MM.1S (cell line): ENCODE measurements at regions not wholly inside any gene's neighbourhood (a gene's known extent, or its start where the extent isn't known, plus 50 kb on each side); places are given as distances from the start of the nearest gene placed in this dataset.

ENCODE experiments used
- DNase-seq: peaks from one replicate; pipeline ENCODE4 v3.0.0-alpha.2; 2015
- H2AFZ ChIP-seq: fragments of 300-600 bp; sonication (generic); 2 replicates; pipeline ENCODE4 v1.6.0; 2016; ENCODE audit warnings: antibody characterized with exemption, low read length
- H3F3A ChIP-seq: fragments of 300-600 bp; sonication (generic); 2 replicates; pipeline ENCODE4 v1.6.1; 2016; ENCODE audit warnings: mild to moderate bottlenecking, antibody characterized with exemption, low read length, moderate library complexity, mixed read lengths; ENCODE audit not compliant: insufficient read depth
- H3K27ac ChIP-seq: fragments of 300-600 bp; sonication (generic); 2 replicates; pipeline ENCODE4 v1.5.1; 2016; ENCODE audit warnings: mild to moderate bottlenecking, low read length
- H3K27me3 ChIP-seq: fragments of 300-600 bp; sonication (generic); replicated peaks from 2 replicates; pipeline ENCODE4 v1.6.0; 2016; ENCODE audit warnings: low read length; ENCODE audit not compliant: insufficient read depth
- H3K36me3 ChIP-seq: fragments of 300-600 bp; sonication (generic); replicated peaks from 2 replicates; pipeline ENCODE4 v1.6.1; 2016; ENCODE audit warnings: mild to moderate bottlenecking, low read length, mixed read lengths; ENCODE audit not compliant: insufficient read depth
- H3K4me1 ChIP-seq: fragments of 300-600 bp; sonication (generic); 2 replicates; pipeline ENCODE4 v1.6.1; 2016; ENCODE audit warnings: low read length, mixed read lengths
- H3K4me2 ChIP-seq: fragments of 300-600 bp; sonication (generic); 2 replicates; pipeline ENCODE4 v1.6.0; 2016; ENCODE audit warnings: low read depth, low read length
- H3K4me3 ChIP-seq: fragments of 300-600 bp; sonication (generic); 2 replicates; pipeline ENCODE4 v1.5.1; 2016; ENCODE audit warnings: low read length, mixed read lengths
- H3K79me2 ChIP-seq: fragments of 300-600 bp; sonication (generic); 2 replicates; pipeline ENCODE4 v1.6.1; 2016; ENCODE audit warnings: mixed run types, low read length, mixed read lengths
- H3K9ac ChIP-seq: fragments of 300-600 bp; sonication (generic); 2 replicates; pipeline ENCODE4 v1.6.1; 2016; ENCODE audit warnings: low read length, mixed read lengths
- H3K9me2 ChIP-seq: fragments of 300-600 bp; sonication (generic); replicated peaks from 2 replicates; pipeline ENCODE4 v1.6.1; 2016; ENCODE audit warnings: mild to moderate bottlenecking, low read length, mixed read lengths; ENCODE audit not compliant: insufficient read depth
- H3K9me3 ChIP-seq: fragments of 300-600 bp; sonication (generic); replicated peaks from 2 replicates; pipeline ENCODE4 v1.6.1; 2016; ENCODE audit warnings: mild to moderate bottlenecking, low read length, mixed read lengths; ENCODE audit not compliant: insufficient read depth
- H4K20me1 ChIP-seq: fragments of 300-600 bp; sonication (generic); 2 replicates; pipeline ENCODE4 v1.6.1; 2016; ENCODE audit warnings: mild to moderate bottlenecking, low read length, moderate library complexity, mixed read lengths; ENCODE audit not compliant: insufficient read depth
- CTCF ChIP-seq: fragments of 300-600 bp; sonication (generic); IDR thresholded peaks from 2 replicates; pipeline ENCODE4 v1.5.1; 2016; ENCODE audit warnings: antibody characterized with exemption, low read length, mixed read lengths
- EZH2 ChIP-seq: fragments of 300-600 bp; sonication (generic); optimal IDR thresholded peaks from 2 replicates; pipeline ENCODE3; 2017; ENCODE audit warnings: low read depth, mild to moderate bottlenecking, antibody characterized with exemption, low read length, mixed read lengths
- EZH2phosphoT487 ChIP-seq: fragments of 300-600 bp; sonication (generic); IDR thresholded peaks from 2 replicates; pipeline ENCODE4 v1.6.1; 2018; ENCODE audit warnings: antibody characterized with exemption, low read length

GRCh38 chr4:91935217-91935616, 368.5 kb upstream of the GRID2 start:
- H4K20me1 ChIP-seq = no peaks in the 10 kb centered on the region
- TF ChIP-seq EZH2phosphoT487 = no peak
- H3K4me1 ChIP-seq = no peaks in the 10 kb centered on the region
- no peak overlapping the region for H3K9ac ChIP-seq
- no peak overlapping the region for H3K27ac ChIP-seq
- H3K4me2 ChIP-seq = no peak overlapping the region
- no peaks in the 10 kb centered on the region for H3K36me3 ChIP-seq
- H3K79me2 ChIP-seq = no peaks in the 10 kb centered on the region
- H2AFZ ChIP-seq = no peak overlapping the region
- DNase-seq = no peak
- H3K4me3 ChIP-seq = no peak overlapping the region
- H3K9me2 ChIP-seq = no peaks in the 10 kb centered on the region
- H3F3A ChIP-seq = no peaks in the 10 kb centered on the region
- no peaks in the 10 kb centered on the region for H3K9me3 ChIP-seq
- H3K27me3 ChIP-seq = no peaks in the 10 kb centered on the region

DNA sequence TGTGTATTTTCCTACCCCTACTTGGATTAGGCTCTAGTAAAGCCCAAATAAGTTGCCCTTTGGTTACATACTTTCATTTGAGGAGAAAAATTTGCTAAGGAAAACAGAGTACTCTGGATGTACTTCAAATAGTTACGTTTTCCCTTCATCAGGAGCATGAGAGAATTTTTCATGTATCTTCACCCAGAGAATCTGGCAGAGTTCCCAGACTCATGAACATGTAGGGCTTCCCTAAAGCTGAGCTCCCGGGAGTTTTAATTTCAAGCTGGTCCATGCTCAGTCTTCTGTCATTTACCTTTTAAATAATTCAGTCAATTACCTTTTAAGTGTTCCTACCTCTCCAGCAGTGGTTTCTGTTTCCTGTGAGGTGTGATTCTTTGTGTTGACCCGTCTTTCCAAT, 367.5 kb upstream of the GRID2 start:
- Histone ChIP-seq H3K9me2 (no peaks in the 10 kb centered on the region), H3K4me3 (no peak overlapping the region), H3K4me2 (no peak overlapping the region), H2AFZ (no peak overlapping the region), H3K27me3 (no peaks in the 10 kb centered on the region), H3K36me3 (no peaks in the 10 kb centered on the region), H3K27ac (no peak overlapping the region), H3K9me3 (no peaks in the 10 kb centered on the region), H3F3A (no peaks in the 10 kb centered on the region), H3K9ac (no peak overlapping the region), H3K79me2 (no peaks in the 10 kb centered on the region), H4K20me1 (no peaks in the 10 kb centered on the region), H3K4me1 (no peaks in the 10 kb centered on the region)
- DNase-seq = no peak
- TF ChIP-seq CTCF (no peak), EZH2 (no peak), EZH2phosphoT487 (no peak)

- Histone ChIP-seq H4K20me1 (no peaks in the 10 kb centered on the region), H3K9me3 (no peaks in the 10 kb centered on the region), H3K27me3 (no peaks in the 10 kb centered on the region), H3K4me1 (no peaks in the 10 kb centered on the region), H3K79me2 (no peaks in the 10 kb centered on the region), H3K4me3 (no peak overlapping the region), H3K27ac (no peak overlapping the region), H2AFZ (no peak overlapping the region), H3K4me2 (no peak overlapping the region), H3K9me2 (no peaks in the 10 kb centered on the region), H3F3A (no peaks in the 10 kb centered on the region), H3K36me3 (no peaks in the 10 kb centered on the region), H3K9ac (no peak overlapping the region)
- TF ChIP-seq EZH2phosphoT487 (no peak), CTCF (no peak)
- no peak for DNase-seq
These were observed 345.8 kb upstream of the GRID2 start for GRCh38 chr4:91957963-91958362.

GRCh38 chr4:91958596-91958995, 345.2 kb upstream of the GRID2 start:
- H3K4me2 ChIP-seq = no peak overlapping the region
- H3K36me3 ChIP-seq = no peaks in the 10 kb centered on the region
- no peaks in the 10 kb centered on the region for H3K9me2 ChIP-seq
- H3K79me2 ChIP-seq = no peaks in the 10 kb centered on the region
- H2AFZ ChIP-seq = no peak overlapping the region
- no peaks in the 10 kb centered on the region for H4K20me1 ChIP-seq
- H3K9me3 ChIP-seq = no peaks in the 10 kb centered on the region
- no peaks in the 10 kb centered on the region for H3F3A ChIP-seq
- no peak overlapping the region for H3K27ac ChIP-seq
- H3K4me1 ChIP-seq = no peaks in the 10 kb centered on the region
- H3K4me3 ChIP-seq = no peak overlapping the region
- no peak for DNase-seq
- H3K27me3 ChIP-seq = no peaks in the 10 kb centered on the region
- no peak for TF ChIP-seq EZH2phosphoT487
- TF ChIP-seq EZH2 = no peak
- no peak for TF ChIP-seq CTCF
- H3K9ac ChIP-seq = no peak overlapping the region
